Natural killer cell (primary cell): ENCODE measurements at regions not wholly inside any gene's neighbourhood (a gene's known extent, or its start where the extent isn't known, plus 50 kb on each side); places are given as distances from the start of the nearest gene placed in this dataset.

Experiments
- ATAC-seq, 3 donors: fragments of 150-1000 bp in 2 of 3; fragments of 200-7000 bp in 1 of 3; cut with Tn5 transposase; 1 replicate in 1 of 3; 2 replicates in 2 of 3; pipeline ENCODE4 v1.10.0; 2021; ENCODE audit warnings: mild to moderate bottlenecking in 2 of 3, moderate library complexity in 2 of 3
- DNase-seq, 2 donors: peaks; one replicate each; pipeline versions ENCODE4 v3.0.0 to v3.0.0-alpha.2; 2013 to 2021; ENCODE audit warnings: mixed read lengths in 1 of 2
- H3K27ac ChIP-seq: one replicate; pipeline ENCODE4 v1.5.1; 2013; ENCODE audit warnings: mild to moderate bottlenecking, low read length
- H3K27me3 ChIP-seq: one replicate; pipeline ENCODE4 v1.6.1; 2013; ENCODE audit warnings: low read length; ENCODE audit not compliant: control insufficient read depth, insufficient read depth
- H3K36me3 ChIP-seq: one replicate; pipeline ENCODE4 v1.6.1; 2013; ENCODE audit warnings: low read length; ENCODE audit not compliant: control insufficient read depth, insufficient read depth
- H3K4me1 ChIP-seq: one replicate; pipeline ENCODE4 v1.6.1; 2013; ENCODE audit warnings: low read length; ENCODE audit not compliant: control insufficient read depth, insufficient read depth
- H3K4me3 ChIP-seq: one replicate; pipeline ENCODE4 v1.5.1; 2013; ENCODE audit warnings: low read length
- H3K9me3 ChIP-seq: one replicate; pipeline ENCODE4 v1.6.1; 2013; ENCODE audit warnings: low read length; ENCODE audit not compliant: control insufficient read depth, insufficient read depth
- H3K27ac Mint-ChIP-seq, 2 donors: one replicate each; pipeline ENCODE4 v1.8.0; 2022; ENCODE audit warnings: mild to moderate bottlenecking in 2 of 2, mixed read lengths in 2 of 2, moderate library complexity in 1 of 2
- H3K27me3 Mint-ChIP-seq, 2 donors: one replicate each; pipeline ENCODE4 v1.8.0; 2022; ENCODE audit warnings: low read depth in 2 of 2, mixed read lengths in 2 of 2
- H3K36me3 Mint-ChIP-seq: one replicate; pipeline ENCODE4 v1.8.0; 2022; ENCODE audit warnings: mixed read lengths
- H3K4me1 Mint-ChIP-seq, 2 donors: one replicate each; pipeline ENCODE4 v1.8.0; 2022; ENCODE audit warnings: mixed read lengths in 2 of 2
- H3K4me3 Mint-ChIP-seq: one replicate; pipeline ENCODE4 v1.8.0; 2022; ENCODE audit warnings: mild to moderate bottlenecking, moderate library complexity, mixed read lengths
- H3K9me3 Mint-ChIP-seq, 2 donors: one replicate each; pipeline ENCODE4 v1.8.0; 2022; ENCODE audit warnings: mixed read lengths in 2 of 2
- WGBS: methylation state at CpG from one replicate; pipeline ENCODE4 v1.1.7; 2013; ENCODE audit warnings: missing lambda C conversion rate; ENCODE audit not compliant: insufficient coverage; 5-methylcytosine and 5-hydroxymethylcytosine counted together
- intact Hi-C: fragments of 100-400 bp; cut with micrococcal nuclease; formaldehyde crosslinking; loops from one replicate; pipeline ENCODE4 v1.14.2; 2022
- TF ChIP-seq, protein P1 (sequence below): fragments of 200-600 bp; IDR thresholded peaks from one replicate; pipeline ENCODE4 v1.8.0; 2022; ENCODE audit warnings: antibody characterized with exemption

- Mint-ChIP-seq H3K9me3 (peaks cover 0 to 2% of the 10 kb centered on the region in 2 donors), H3K4me3 (no peak overlapping the region), H3K4me1 (peaks cover 0 to 7% of the 10 kb centered on the region in 2 donors), H3K27ac (peak overlapping the region in 1 of 2 donors; percentile 78), H3K27me3 (no peaks in the 10 kb centered on the region), H3K36me3 (no peaks in the 10 kb centered on the region)
- Histone ChIP-seq H3K27me3 (no peaks in the 10 kb centered on the region), H3K36me3 (no peaks in the 10 kb centered on the region), H3K27ac (no peak overlapping the region), H3K4me3 (no peak overlapping the region), H3K4me1 (no peaks in the 10 kb centered on the region), H3K9me3 (no peaks in the 10 kb centered on the region)
- TF ChIP-seq, protein P1, sequence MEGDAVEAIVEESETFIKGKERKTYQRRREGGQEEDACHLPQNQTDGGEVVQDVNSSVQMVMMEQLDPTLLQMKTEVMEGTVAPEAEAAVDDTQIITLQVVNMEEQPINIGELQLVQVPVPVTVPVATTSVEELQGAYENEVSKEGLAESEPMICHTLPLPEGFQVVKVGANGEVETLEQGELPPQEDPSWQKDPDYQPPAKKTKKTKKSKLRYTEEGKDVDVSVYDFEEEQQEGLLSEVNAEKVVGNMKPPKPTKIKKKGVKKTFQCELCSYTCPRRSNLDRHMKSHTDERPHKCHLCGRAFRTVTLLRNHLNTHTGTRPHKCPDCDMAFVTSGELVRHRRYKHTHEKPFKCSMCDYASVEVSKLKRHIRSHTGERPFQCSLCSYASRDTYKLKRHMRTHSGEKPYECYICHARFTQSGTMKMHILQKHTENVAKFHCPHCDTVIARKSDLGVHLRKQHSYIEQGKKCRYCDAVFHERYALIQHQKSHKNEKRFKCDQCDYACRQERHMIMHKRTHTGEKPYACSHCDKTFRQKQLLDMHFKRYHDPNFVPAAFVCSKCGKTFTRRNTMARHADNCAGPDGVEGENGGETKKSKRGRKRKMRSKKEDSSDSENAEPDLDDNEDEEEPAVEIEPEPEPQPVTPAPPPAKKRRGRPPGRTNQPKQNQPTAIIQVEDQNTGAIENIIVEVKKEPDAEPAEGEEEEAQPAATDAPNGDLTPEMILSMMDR = no peak
- intact Hi-C loops = no loop called here
- WGBS = 37% methylated on average over 5 of the region's 6 CpGs
- ATAC-seq = peak; percentile 38 to 60 (median 50)
- no peak for DNase-seq
Observed at GRCh38 chr21:26389971-26390641, 183.0 kb downstream of the CYYR1 start.

- no peak overlapping the region for H3K4me3 ChIP-seq
- no peak for ATAC-seq
- H3K27ac ChIP-seq = no peak overlapping the region
- DNase-seq = no peak
- Mint-ChIP-seq H3K4me3 (no peak overlapping the region), H3K4me1 (peaks cover 0 to 7% of the 10 kb centered on the region in 2 donors), H3K27me3 (no peaks in the 10 kb centered on the region), H3K36me3 (no peaks in the 10 kb centered on the region), H3K27ac (no peak overlapping the region), H3K9me3 (peaks cover 0 to 2% of the 10 kb centered on the region in 2 donors)
- no peaks in the 10 kb centered on the region for H3K4me1 ChIP-seq
- no peaks in the 10 kb centered on the region for H3K9me3 ChIP-seq
- 75% methylated on average over 1 of the region's 1 CpG for WGBS
- TF ChIP-seq, protein P1 = no peak
- intact Hi-C loops = no loop called here
- H3K36me3 ChIP-seq = no peaks in the 10 kb centered on the region
- no peaks in the 10 kb centered on the region for H3K27me3 ChIP-seq
Observed at GRCh38 chr21:26388731-26389231, 184.3 kb downstream of the CYYR1 start.

- WGBS = 90% methylated on average over 3 of the region's 3 CpGs
- H3K4me3 Mint-ChIP-seq = no peak overlapping the region
- no peak for DNase-seq
- Histone ChIP-seq H3K27me3 (no peaks in the 10 kb centered on the region), H3K4me1 (no peaks in the 10 kb centered on the region), H3K9me3 (no peaks in the 10 kb centered on the region), H3K4me3 (no peak overlapping the region), H3K36me3 (no peaks in the 10 kb centered on the region), H3K27ac (no peak overlapping the region)
- H3K27me3 Mint-ChIP-seq = no peaks in the 10 kb centered on the region
- ATAC-seq = no peak
- H3K36me3 Mint-ChIP-seq = no peaks in the 10 kb centered on the region
- TF ChIP-seq, protein P1 = no peak
- H3K4me1 Mint-ChIP-seq = peaks cover 0 to 7% of the 10 kb centered on the region in 2 donors
- intact Hi-C loops = no loop called here
- H3K9me3 Mint-ChIP-seq = peaks cover 0 to 2% of the 10 kb centered on the region in 2 donors
- no peak overlapping the region for H3K27ac Mint-ChIP-seq
Observed at GRCh38 chr21:26385721-26386120, 187.4 kb downstream of the CYYR1 start.

- no peaks in the 10 kb centered on the region for H3K27me3 Mint-ChIP-seq
- no peak overlapping the region for H3K27ac Mint-ChIP-seq
- no peaks in the 10 kb centered on the region for H3K9me3 ChIP-seq
- H3K4me3 ChIP-seq = no peak overlapping the region
- H3K4me1 Mint-ChIP-seq = no peaks in the 10 kb centered on the region
- H3K36me3 Mint-ChIP-seq = no peaks in the 10 kb centered on the region
- ATAC-seq (no peak), DNase-seq (no peak)
- H3K9me3 Mint-ChIP-seq = peaks cover 0 to 6% of the 10 kb centered on the region in 2 donors
- no peaks in the 10 kb centered on the region for H3K4me1 ChIP-seq
- no peak overlapping the region for H3K27ac ChIP-seq
- TF ChIP-seq, protein P1 = no peak
- H3K27me3 ChIP-seq = no peaks in the 10 kb centered on the region
- intact Hi-C loops = no loop called here
- no peaks in the 10 kb centered on the region for H3K36me3 ChIP-seq
- H3K4me3 Mint-ChIP-seq = no peak overlapping the region
Observed at GRCh38 chr21:26379561-26379960, 193.5 kb downstream of the CYYR1 start.
